Endodermal cell (in vitro differentiated cells): ENCODE measurements at regions not wholly inside any gene's neighbourhood (a gene's known extent, or its start where the extent isn't known, plus 50 kb on each side); places are given as distances from the start of the nearest gene placed in this dataset.

Experiments
- DNase-seq: peaks from one replicate; pipeline ENCODE4 v3.0.0-alpha.2; 2017
- H3K27ac ChIP-seq: 2 replicates; pipeline ENCODE4 v1.5.1; 2013; ENCODE audit warnings: mild to moderate bottlenecking, low read depth, low read length, moderate library complexity
- H3K27me3 ChIP-seq: 2 replicates; pipeline ENCODE4 v1.6.1; 2013; ENCODE audit warnings: mild to moderate bottlenecking, low read length, moderate library complexity; ENCODE audit not compliant: insufficient read depth, control insufficient read depth, poor library complexity, severe bottlenecking
- H3K36me3 ChIP-seq: 2 replicates; pipeline ENCODE4 v1.7.0; 2013; ENCODE audit warnings: mild to moderate bottlenecking, low read length, moderate library complexity; ENCODE audit not compliant: control insufficient read depth, insufficient read depth
- H3K4me1 ChIP-seq: one replicate; pipeline ENCODE4 v1.7.0; 2013; ENCODE audit warnings: low read length; ENCODE audit not compliant: control insufficient read depth, insufficient read depth
- H3K4me3 ChIP-seq: 2 replicates; pipeline ENCODE4 v1.5.1; 2013; ENCODE audit warnings: mild to moderate bottlenecking, low read length, moderate library complexity
- H3K9ac ChIP-seq: 2 replicates; pipeline ENCODE4 v1.6.1; 2013; ENCODE audit warnings: mild to moderate bottlenecking, low read length, moderate library complexity; ENCODE audit not compliant: poor library complexity, severe bottlenecking; ENCODE audit errors: extremely low read depth
- H3K9me3 ChIP-seq: 2 replicates; pipeline ENCODE4 v1.6.1; 2013; ENCODE audit warnings: mild to moderate bottlenecking, low read length, moderate library complexity; ENCODE audit not compliant: control insufficient read depth
- H3K27ac Mint-ChIP-seq: 2 replicates; pipeline ENCODE4 v1.8.0; 2020; ENCODE audit warnings: mixed read lengths
- H3K27me3 Mint-ChIP-seq: 2 replicates; pipeline ENCODE4 v1.8.0; 2021; ENCODE audit warnings: mild to moderate bottlenecking, mixed read lengths; ENCODE audit not compliant: insufficient read depth
- H3K36me3 Mint-ChIP-seq: 2 replicates; pipeline ENCODE4 v1.8.0; 2020; ENCODE audit warnings: low read depth, mixed read lengths
- H3K4me1 Mint-ChIP-seq: 2 replicates; pipeline ENCODE4 v1.8.0; 2020; ENCODE audit warnings: mixed read lengths
- H3K4me3 Mint-ChIP-seq: 2 replicates; pipeline ENCODE4 v1.8.0; 2020; ENCODE audit warnings: mild to moderate bottlenecking, moderate library complexity, mixed read lengths
- H3K9me3 Mint-ChIP-seq: 2 replicates; pipeline ENCODE4 v1.8.0; 2020; ENCODE audit warnings: mild to moderate bottlenecking, mixed read lengths
- CTCF ChIP-seq: fragments of 200-600 bp; sonication (generic); conservative IDR thresholded peaks from 2 replicates; pipeline ENCODE4 v1.5.0; 2021; ENCODE audit warnings: antibody characterized with exemption, mild to moderate bottlenecking
- WGBS, 2 experiments: methylation state at CpG; one replicate each; pipeline versions ENCODE4 v1.1.5 to v1.1.7; 2013; ENCODE audit warnings: missing lambda C conversion rate in 2 of 2, mixed read lengths in 1 of 2; ENCODE audit not compliant: insufficient coverage in 1 of 2, insufficient read length in 1 of 2; 5-methylcytosine and 5-hydroxymethylcytosine counted together

GRCh38 chr10:83915801-83916200 lies 223.5 kb upstream of the GHITM start:
- peaks cover 1% of the 10 kb centered on the region for H3K27me3 Mint-ChIP-seq
- no peaks in the 10 kb centered on the region for H3K9me3 Mint-ChIP-seq
- WGBS, 2 experiments = 40 to 76% methylated on average over 1 of the region's 1 CpG
- peaks cover 6% of the 10 kb centered on the region for H3K4me1 ChIP-seq
- H3K27ac ChIP-seq = no peak overlapping the region
- no peaks in the 10 kb centered on the region for H3K36me3 ChIP-seq
- no peak overlapping the region for H3K4me3 ChIP-seq
- H3K9me3 ChIP-seq = no peaks in the 10 kb centered on the region
- H3K27ac Mint-ChIP-seq = no peak overlapping the region
- peaks cover 27% of the 10 kb centered on the region for H3K4me1 Mint-ChIP-seq
- DNase-seq = no peak
- no peaks in the 10 kb centered on the region for H3K36me3 Mint-ChIP-seq
- no peak overlapping the region for H3K4me3 Mint-ChIP-seq
- no peak for TF ChIP-seq CTCF
- H3K27me3 ChIP-seq = no peaks in the 10 kb centered on the region
- no peak overlapping the region for H3K9ac ChIP-seq

GRCh38 chr10:83917537-83918506 lies 221.5 kb upstream of the GHITM start:
- H3K4me3 Mint-ChIP-seq = no peak overlapping the region
- no peaks in the 10 kb centered on the region for H3K9me3 ChIP-seq
- no peaks in the 10 kb centered on the region for H3K36me3 Mint-ChIP-seq
- H3K27me3 ChIP-seq = no peaks in the 10 kb centered on the region
- peak; percentile 79 for TF ChIP-seq CTCF
- peaks cover 3% of the 10 kb centered on the region for H3K4me1 ChIP-seq
- no peaks in the 10 kb centered on the region for H3K9me3 Mint-ChIP-seq
- no peak overlapping the region for H3K4me3 ChIP-seq
- no peak overlapping the region for H3K9ac ChIP-seq
- H3K27ac ChIP-seq = no peak overlapping the region
- H3K27me3 Mint-ChIP-seq = peaks cover 1% of the 10 kb centered on the region
- peak; percentile 79 for DNase-seq
- peaks cover 19% of the 10 kb centered on the region for H3K4me1 Mint-ChIP-seq
- WGBS, 2 experiments = 53 to 67% methylated on average over 14 to 17 of the region's 17 CpGs
- no peaks in the 10 kb centered on the region for H3K36me3 ChIP-seq
- no peak overlapping the region for H3K27ac Mint-ChIP-seq

GRCh38 chr10:83919187-83919586 lies 220.1 kb upstream of the GHITM start:
- no peaks in the 10 kb centered on the region for H3K9me3 ChIP-seq
- no peak overlapping the region for H3K4me3 Mint-ChIP-seq
- DNase-seq = no peak
- no peak overlapping the region for H3K9ac ChIP-seq
- 87 to 91% methylated on average over 2 of the region's 2 CpGs for WGBS, 2 experiments
- H3K9me3 Mint-ChIP-seq = no peaks in the 10 kb centered on the region
- no peak overlapping the region for H3K27ac Mint-ChIP-seq
- H3K4me1 ChIP-seq = peaks cover 3% of the 10 kb centered on the region
- H3K27me3 Mint-ChIP-seq = peaks cover 1% of the 10 kb centered on the region
- no peaks in the 10 kb centered on the region for H3K36me3 ChIP-seq
- TF ChIP-seq CTCF = no peak
- peaks cover 19% of the 10 kb centered on the region for H3K4me1 Mint-ChIP-seq
- H3K36me3 Mint-ChIP-seq = no peaks in the 10 kb centered on the region
- H3K27ac ChIP-seq = no peak overlapping the region
- H3K4me3 ChIP-seq = no peak overlapping the region
- H3K27me3 ChIP-seq = no peaks in the 10 kb centered on the region
